GM19240 (cell line): ENCODE measurements at regions not wholly inside any gene's neighbourhood (a gene's known extent, or its start where the extent isn't known, plus 50 kb on each side); places are given as distances from the start of the nearest gene placed in this dataset.
"Not testable (repeated sequence)": the region's sequence is repeated elsewhere in the genome, so short reads cannot be mapped to it uniquely, and the experiment has no call there.

Source experiments
- DNase-seq: peaks from one replicate; pipeline ENCODE4 v3.0.0; 2011; ENCODE audit warnings: low spot score; ENCODE audit not compliant: insufficient read length

DNA sequence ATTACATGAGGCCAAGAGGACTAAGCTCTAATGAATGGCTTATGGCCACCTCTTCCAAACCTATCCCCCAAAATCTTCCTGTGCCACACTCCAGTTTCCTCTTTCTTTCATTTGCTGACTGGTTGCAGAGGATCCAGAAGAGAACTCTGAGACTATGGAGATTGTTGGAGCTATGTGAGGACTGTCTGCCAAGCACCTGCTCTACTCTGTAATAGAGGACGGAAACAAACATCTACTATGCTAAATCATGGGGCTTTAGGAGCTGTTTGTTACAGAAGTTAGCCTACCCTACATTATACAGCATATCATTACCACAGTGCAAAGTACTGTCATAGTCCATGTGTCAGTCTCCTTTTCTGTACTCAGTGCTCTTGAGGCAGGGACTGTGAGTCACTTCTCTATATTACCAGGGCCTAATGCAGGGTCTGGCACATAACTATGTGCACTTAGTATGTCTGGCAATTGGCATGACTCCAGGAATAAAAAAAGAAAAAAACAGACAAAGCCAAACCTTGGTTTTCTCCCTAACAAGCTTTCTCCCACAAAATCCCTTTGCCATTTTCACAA is 95.1 kb downstream of the RPAP3 start:
- no peak for DNase-seq

DNA sequence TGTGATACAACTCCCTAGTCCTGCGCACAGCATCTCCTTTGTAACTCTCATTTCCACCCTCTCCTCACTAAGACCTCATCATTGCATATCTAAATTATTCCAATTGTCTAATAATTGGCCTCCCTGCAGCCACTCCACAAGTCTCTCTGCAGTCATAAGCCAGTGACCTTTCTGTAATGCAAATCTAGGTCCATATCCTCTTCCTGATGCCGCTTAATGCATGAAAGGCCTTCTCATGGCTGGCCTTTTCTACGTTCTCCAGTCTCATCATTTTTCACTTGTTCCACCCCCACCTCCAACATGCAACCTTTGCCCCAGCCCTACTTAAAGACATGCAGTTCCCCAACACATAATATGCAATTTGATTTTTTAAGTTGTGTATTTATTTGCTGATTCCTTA is 96.0 kb downstream of the RPAP3 start:
- no peak for DNase-seq

DNA sequence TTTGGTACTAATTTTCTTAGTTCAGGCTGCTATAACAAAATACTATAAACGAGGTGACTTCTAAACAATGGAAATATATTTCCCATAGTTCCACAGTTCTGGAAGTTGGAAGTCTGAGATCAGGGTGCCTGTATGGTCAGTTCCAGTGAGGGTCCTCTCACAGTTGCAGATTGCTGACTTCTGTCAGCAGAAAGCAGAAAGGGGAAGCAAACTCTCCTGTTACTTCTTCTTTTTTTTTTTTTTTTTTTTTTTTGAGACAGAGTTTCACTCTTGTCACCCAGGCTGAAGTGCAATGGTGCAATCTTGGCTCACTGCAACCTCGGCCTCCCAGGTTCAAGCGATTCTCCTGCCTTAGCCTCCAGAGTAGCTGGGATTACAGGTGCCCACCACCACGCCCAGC is 97.2 kb downstream of the RPAP3 start:
- DNase-seq, result not testable (repeated sequence)

DNA sequence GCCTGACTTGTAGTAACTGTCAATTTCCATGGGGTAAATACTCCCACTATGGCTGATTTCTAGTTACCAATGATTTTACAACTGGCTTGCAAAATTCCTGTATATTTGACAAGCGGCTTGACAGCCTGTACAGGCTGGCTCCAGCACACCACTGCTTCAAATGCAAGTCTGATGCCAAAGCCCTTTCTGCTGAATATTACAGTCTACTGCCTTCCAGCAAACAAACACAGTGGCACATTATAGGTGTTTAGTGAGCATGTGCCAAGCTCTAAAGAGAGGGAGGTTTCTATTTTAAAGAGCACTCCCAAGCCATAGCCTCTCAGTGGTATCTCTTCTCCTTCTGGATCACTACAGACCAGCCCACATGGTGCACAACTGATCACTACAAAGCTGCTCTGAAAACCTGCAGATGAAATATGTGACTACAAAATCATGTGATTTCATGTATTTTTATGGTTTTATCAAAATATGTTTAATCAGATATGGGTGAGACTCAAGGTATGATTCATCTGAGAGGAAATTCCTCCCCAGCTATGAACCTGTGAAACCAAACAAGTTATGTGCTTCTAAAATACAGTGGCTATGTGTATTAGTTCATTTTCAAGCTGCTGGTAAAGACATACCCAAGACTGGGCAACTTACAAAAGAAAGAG is 101.5 kb downstream of the RPAP3 start:
- no peak for DNase-seq

DNA sequence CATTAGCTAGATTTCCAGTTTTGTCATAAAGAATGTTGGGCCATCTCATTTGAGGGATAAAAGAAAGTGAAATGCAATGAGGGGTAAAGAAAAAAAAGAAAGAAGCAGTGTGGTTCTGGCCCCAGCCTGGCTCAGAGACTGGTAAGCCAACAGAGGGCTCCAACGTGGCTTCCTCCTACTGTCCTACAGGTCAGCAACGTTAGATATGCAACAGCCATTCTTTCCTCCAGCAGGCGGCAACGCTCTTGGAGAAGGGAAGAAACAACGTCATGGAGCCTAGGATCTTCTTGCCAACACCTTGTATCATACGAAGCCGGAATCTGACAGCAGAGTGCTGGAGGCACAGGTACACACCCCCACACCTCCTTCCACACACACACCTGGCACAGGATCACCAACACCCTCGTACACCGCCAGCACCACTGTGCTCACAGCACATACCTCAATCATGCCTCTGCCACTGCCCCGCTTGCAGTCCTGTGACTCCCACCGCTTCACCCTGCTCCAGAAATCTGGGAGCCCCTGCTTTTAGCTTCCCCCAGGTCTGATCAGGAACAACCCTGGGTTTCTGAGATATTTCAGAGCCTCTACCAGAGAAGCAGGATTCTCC is 102.8 kb downstream of the RPAP3 start:
- DNase-seq, result no peak

GRCh38 chr12:47602325-47602724 is 103.5 kb downstream of the RPAP3 start:
- DNase-seq, result no peak

- DNase-seq, result no peak
Measured at GRCh38 chr12:47601071-47601470, 104.8 kb downstream of the RPAP3 start.

DNA sequence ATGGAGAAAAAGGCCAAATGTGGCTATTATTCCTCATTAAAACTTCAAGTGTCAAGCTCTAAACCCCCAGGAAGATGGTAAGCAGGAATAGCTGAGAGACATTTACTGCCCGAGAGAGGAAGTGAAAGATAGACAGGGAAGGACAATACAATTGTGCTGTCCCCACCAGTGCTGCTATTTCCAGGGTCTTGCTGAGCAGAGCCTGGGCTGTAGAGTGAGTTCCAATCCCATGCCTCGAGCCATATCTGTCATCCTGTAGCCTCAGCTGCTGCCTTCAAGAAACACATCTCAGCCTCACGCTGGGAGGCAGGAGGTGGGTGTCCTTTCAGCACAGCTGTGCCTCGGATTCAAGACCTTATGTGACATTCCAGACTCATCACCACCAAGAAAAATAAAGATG is 114.0 kb downstream of the RPAP3 start:
- DNase-seq, result no peak

- DNase-seq, result no peak
Measured at GRCh38 chr12:47591361-47591791, 114.5 kb downstream of the RPAP3 start.

GRCh38 chr12:47590771-47591360 is 115.0 kb downstream of the RPAP3 start:
- DNase-seq, result no peak

DNA sequence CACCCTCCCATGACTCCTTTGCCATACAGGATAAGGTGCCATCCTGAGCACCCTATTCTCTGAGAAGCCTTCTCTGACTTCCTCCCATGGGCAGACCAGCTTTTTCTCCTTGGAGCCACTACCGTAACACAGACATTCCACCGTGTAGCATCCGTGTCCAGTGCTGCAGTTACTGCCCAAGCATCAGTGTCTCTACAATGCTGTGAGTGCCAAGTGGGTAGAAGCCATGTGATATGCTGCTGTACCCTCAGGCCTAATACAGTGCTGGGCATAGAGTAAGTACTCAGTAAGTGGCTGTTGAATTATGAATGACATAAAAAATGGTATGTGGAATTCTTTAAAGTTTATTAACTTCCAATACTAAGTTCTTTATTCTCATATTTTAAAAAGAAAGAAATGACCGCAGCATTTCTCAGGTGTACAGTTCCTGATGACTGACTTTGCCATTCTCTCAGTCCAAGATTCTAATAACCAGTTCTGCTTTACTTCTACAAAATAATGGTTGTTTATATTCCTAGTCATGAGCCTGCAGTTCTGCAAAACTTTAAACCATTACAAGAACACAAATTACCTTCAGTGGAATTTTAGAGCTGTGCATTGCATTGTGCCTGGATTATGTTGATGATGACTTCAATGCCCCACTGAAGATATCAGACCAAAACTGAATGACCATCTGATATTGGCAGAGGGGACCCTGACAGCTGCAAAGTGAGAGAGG is 118.7 kb downstream of the RPAP3 start:
- DNase-seq, result no peak

- DNase-seq, result no peak
Measured at GRCh38 chr12:47585507-47585906, 120.3 kb downstream of the RPAP3 start.

GRCh38 chr12:47578836-47579235 is 127.0 kb downstream of the RPAP3 start:
- DNase-seq, result no peak

DNA sequence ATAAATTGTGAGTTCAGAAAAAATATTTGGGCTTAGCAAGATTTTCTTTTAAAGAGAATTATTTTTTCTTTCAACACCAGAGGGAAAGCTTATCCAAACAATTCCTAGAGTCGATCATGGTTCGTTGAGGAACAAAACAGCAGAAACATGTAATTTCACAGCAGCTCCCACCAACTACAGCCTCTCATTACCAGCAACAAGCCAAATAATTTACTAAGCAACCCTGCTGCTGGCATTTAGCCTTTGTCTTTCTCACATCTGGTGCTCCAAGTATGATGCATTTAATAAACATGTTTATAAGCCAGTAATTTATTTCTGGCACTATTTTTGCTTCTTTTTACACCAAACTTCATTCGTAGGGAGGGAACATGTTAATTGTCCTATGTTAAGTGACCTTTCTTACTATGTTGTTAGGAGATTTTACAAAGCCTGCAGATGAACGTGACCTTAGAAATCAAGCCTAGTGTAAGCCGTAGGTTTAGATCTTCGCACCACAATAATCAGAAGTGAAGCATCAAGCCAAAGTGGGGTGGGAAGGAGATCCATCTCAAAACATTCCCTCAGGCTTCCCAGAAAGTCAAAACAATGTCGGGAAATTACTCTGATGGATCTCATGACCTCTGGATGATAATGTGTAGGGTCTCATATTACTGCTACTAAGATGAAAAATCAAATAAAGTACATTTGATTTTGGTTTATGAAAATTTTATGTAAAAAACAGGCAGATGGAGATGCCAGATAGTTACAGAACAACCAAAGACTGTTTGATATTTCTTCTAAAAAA is 128.4 kb downstream of the RPAP3 start:
- no peak for DNase-seq

DNA sequence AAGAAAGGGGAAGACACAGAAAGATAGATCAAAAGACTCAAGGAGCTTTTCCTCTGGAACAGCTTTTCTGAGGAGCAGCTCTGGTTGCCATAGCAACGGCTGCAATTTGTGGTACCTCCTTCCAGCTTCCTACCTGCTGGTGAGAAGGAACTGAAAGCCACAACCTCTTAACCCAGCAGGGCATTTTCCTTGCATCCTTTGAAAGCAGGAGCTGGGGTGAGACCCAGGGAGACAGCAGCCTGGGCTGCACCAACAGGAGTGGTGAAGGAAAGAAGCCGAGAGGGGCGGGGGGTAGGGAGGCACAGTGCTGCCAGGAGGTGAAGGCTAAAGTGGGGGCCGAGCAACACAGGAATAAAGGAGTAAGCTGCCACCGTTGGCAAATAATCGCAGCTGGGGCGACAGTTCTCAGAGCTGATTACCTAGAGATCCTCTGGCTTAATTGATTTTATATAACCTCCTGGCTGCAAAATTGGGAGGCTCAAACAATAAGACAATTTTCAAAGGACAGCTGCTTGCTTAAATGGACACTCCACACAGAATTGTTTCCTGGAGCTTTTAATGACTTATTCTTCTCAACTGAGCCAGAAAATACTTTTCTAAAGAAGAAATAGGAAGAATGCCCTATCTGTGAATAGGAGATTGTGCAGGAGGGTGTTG is 129.4 kb downstream of the RPAP3 start:
- DNase-seq, result no peak

GRCh38 chr12:47574252-47575021 is 131.4 kb downstream of the RPAP3 start:
- no peak for DNase-seq

DNA sequence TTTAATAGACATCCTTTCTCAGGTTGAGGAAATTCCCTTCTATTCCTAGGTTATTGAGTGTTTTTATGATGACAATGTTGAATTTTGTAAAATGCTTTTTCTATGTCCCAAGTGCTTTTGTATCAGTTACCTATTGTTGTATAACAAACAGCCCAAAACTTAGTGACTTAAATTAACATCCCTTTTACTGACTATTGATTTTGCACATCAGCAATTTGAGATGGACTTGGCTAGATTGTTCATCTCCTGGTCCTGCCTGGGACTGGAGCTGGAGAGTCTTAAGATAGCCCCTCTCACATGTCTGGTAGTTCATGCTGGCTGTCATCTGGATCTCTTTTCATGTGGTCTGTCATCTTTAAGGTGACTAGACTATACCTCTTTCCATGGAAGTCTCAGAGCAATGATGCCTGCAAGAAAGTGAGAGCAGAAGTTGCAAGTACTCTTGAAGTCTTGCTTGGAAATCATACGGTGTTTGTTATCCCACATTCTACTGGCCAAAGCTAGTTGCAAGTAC is 132.6 kb downstream of the RPAP3 start:
- DNase-seq, result no peak

DNA sequence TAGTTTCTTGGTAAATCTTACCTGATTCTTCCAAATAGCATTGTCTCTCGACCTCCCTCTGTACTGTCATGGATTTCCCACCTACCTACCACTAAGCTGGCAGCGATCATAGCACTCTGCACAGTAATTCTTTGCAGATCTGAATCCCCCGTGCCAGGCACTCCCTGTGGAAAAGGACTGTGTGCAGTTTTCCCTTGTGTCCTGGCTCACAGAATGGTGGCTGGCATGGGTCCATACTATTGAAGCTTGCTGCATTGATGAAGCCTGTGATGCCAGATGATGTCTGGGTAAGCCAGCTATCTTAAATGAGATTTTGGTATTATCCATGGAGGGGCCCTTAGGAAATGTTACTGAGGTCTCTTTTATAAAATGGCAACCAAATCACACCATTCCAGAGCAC is 135.7 kb downstream of the RPAP3 start:
- DNase-seq, result no peak

DNA sequence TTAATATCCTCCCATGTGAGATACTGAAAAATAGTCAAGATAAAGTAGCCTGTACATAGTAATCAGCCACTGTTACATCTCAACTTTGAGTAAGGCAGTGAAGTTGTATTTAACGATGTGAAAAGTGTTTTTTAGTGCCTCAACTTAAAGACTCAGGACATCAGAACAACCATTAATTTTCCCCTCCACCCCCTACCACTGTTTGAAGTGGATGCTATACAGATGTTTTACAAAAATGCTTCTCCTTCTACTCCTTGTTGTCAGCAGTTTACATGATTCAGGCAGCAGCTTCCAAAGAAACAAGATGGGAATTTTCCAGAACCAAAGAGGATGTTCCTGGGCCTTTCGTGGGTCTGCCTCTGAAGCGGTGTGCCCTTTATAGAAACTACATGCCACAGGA is 143.6 kb downstream of the RPAP3 start:
- DNase-seq, result no peak

GRCh38 chr12:47561746-47562145 is 144.1 kb downstream of the RPAP3 start:
- DNase-seq, result no peak
